ENCODE measurements at regions not wholly inside any gene's neighbourhood (a gene's known extent, or its start where the extent isn't known, plus 50 kb on each side); places are given as distances from the start of the nearest gene placed in this dataset.

- in situ Hi-C loops (cut with HindIII; ENCODE audit: extremely low pct_ligation_motif_present, low pct_unique_long_range_greater_than_20kb) = no loop called here
- no peak for TF ChIP-seq ZNF441 (CRISPR knock-in tag; IDR thresholded peaks at IDR 0.05; ENCODE audit: borderline replicate concordance)
- no peak for TF ChIP-seq MAX (IDR thresholded peaks at IDR 0.05)
- TF ChIP-seq, protein P1, sequence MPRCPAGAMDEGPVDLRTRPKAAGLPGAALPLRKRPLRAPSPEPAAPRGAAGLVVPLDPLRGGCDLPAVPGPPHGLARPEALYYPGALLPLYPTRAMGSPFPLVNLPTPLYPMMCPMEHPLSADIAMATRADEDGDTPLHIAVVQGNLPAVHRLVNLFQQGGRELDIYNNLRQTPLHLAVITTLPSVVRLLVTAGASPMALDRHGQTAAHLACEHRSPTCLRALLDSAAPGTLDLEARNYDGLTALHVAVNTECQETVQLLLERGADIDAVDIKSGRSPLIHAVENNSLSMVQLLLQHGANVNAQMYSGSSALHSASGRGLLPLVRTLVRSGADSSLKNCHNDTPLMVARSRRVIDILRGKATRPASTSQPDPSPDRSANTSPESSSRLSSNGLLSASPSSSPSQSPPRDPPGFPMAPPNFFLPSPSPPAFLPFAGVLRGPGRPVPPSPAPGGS (CRISPR knock-in tag; IDR thresholded peaks at IDR 0.05) = no peak
- no peak for TF ChIP-seq KDM2A (CRISPR knock-in tag; IDR thresholded peaks at IDR 0.05; ENCODE audit: borderline replicate concordance, low read depth)
- TF ChIP-seq, protein P2, sequence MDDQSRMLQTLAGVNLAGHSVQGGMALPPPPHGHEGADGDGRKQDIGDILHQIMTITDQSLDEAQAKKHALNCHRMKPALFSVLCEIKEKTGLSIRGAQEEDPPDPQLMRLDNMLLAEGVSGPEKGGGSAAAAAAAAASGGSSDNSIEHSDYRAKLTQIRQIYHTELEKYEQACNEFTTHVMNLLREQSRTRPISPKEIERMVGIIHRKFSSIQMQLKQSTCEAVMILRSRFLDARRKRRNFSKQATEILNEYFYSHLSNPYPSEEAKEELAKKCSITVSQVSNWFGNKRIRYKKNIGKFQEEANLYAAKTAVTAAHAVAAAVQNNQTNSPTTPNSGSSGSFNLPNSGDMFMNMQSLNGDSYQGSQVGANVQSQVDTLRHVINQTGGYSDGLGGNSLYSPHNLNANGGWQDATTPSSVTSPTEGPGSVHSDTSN (CRISPR knock-in tag; IDR thresholded peaks at IDR 0.05; ENCODE audit: borderline replicate concordance) = no peak
- TF ChIP-seq AFF4 (CRISPR knock-in tag; IDR thresholded peaks at IDR 0.05) = no peak
- no peak for TF ChIP-seq ZNF562 (CRISPR knock-in tag; IDR thresholded peaks at IDR 0.05; ENCODE audit: borderline replicate concordance)
- no peak for TF ChIP-seq KDM6A (CRISPR knock-in tag; IDR thresholded peaks at IDR 0.05; ENCODE audit: low read depth)
- TF ChIP-seq HOXA9 (CRISPR knock-in tag; IDR thresholded peaks at IDR 0.05; ENCODE audit: borderline replicate concordance) = no peak
- TF ChIP-seq REPIN1 (CRISPR knock-in tag; IDR thresholded peaks at IDR 0.05; ENCODE audit: borderline replicate concordance, low read depth) = no peak
- no peak for TF ChIP-seq ZNF687 (CRISPR knock-in tag; IDR thresholded peaks at IDR 0.05)
- no peak for TF ChIP-seq ARNTL (CRISPR knock-in tag; IDR thresholded peaks at IDR 0.05)
- TF ChIP-seq ZNF724P (CRISPR knock-in tag; IDR thresholded peaks at IDR 0.05; ENCODE audit: borderline replicate concordance) = no peak
- TF ChIP-seq FOXM1 (CRISPR knock-in tag; IDR thresholded peaks at IDR 0.05) = no peak
- no peak for TF ChIP-seq SNAI1 (CRISPR knock-in tag; IDR thresholded peaks at IDR 0.05; ENCODE audit: borderline replicate concordance)
- Histone ChIP-seq H3K27me3 (ENCODE audit: control insufficient read depth in 1 of 2, insufficient read depth in 2 of 2, low read length in 2 of 2) (no peaks in the 10 kb centered on the region), H3K79me2 (ENCODE audit: insufficient read depth, low read length) (no peaks in the 10 kb centered on the region), H3K4me1 (ENCODE audit: insufficient read depth, low read length) (no peaks in the 10 kb centered on the region), H3K36me3 (replicated peaks in 1 of 2; ENCODE audit: control insufficient read depth in 1 of 2, insufficient read depth in 2 of 2, low read length in 2 of 2) (no peaks in the 10 kb centered on the region), H3K27ac (ENCODE audit: extremely low read length, insufficient read depth, low read length) (no peak overlapping the region), H3K4me2 (ENCODE audit: low read depth, low read length) (no peak overlapping the region), H4K20me1 (ENCODE audit: insufficient read depth, low read length) (no peaks in the 10 kb centered on the region), H2AFZ (ENCODE audit: low read length) (no peak overlapping the region), H3K9ac (ENCODE audit: insufficient read depth, low read depth, low read length) (no peak overlapping the region), H3K4me3 (replicated peaks in 1 of 3; ENCODE audit: insufficient read depth in 1 of 3, low read depth in 2 of 3, low read length in 3 of 3) (no peak overlapping the region), H3K9me3 (ENCODE audit: low read length) (no peaks in the 10 kb centered on the region)
- intact Hi-C loops (cut with micrococcal nuclease; ENCODE audit: unreplicated experiment) = no loop called here
- ATAC-seq (no peak), FAIRE-seq (no peak), DNase-seq (ENCODE audit: low spot score) (no peak)
- BruUV-seq (replicated peaks) = no TSS peak
- CTCF ChIA-PET (ENCODE audit: low intra/inter-chr PET ratio, low total read pairs) = no interaction called here
- POLR2A ChIA-PET = no interaction called here
Observed at GRCh38 chr4:62533573-62533972, 1333.4 kb downstream of the ADGRL3 start.

Data from HepG2 (cell line).